ENCODE measurements at regions not wholly inside any gene's neighbourhood (a gene's known extent, or its start where the extent isn't known, plus 50 kb on each side); places are given as distances from the start of the nearest gene placed in this dataset.
"Not testable (repeated sequence)": the region's sequence is repeated elsewhere in the genome, so short reads cannot be mapped to it uniquely, and the experiment has no call there.

DNA sequence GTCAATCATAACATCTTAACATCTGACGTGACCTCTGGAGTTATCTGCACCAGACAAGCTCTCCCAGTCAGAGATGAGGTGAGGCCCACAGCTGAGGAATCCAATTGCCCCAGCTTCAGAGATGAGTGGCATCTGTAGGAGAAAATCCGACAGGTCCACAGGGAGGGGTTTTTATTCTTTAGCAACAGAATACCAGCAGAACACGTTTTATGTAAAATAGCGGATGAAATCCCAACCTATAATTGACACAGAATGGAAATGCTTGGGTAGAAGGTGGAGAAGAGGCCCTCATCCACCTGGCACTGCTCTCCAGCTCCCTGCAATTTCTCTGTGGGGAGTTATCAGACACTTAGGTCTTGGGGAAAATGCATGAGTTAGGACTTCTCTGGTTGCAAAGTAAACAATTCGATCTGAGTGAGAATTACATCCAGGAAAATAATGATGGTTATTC lies 144.2 kb upstream of the NRP1 start:
- peaks cover 0 to 5% (median 0%) of the 10 kb centered on the region in 5 experiments for H3K9me3 ChIP-seq (ENCODE audit: control extremely low read depth in 1 of 5, control insufficient read depth in 4 of 5, insufficient read depth in 2 of 5, low read depth in 1 of 5, low read length in 4 of 5)
- WGBS (ENCODE audit: insufficient coverage): 100% methylated on average over 3 of the region's 5 CpGs
- DNase-seq: no peak
- H3K4me1 ChIP-seq (ENCODE audit: control extremely low read depth in 1 of 4, control insufficient read depth in 4 of 4, insufficient read depth in 4 of 4, low read length in 3 of 4): no peaks in the 10 kb centered on the region
- no peak overlapping the region for H3K4me3 ChIP-seq (ENCODE audit: control insufficient read depth in 1 of 7, extremely low read depth in 1 of 7, insufficient read depth in 4 of 7, low read depth in 2 of 7, low read length in 6 of 7)
- ChIA-PET POLR2A (no interaction called here), CTCF (interaction anchor here (1.0 kb wide), 1 partner anchor 10 kb away, joined by 3 read pairs; no protein-coding TSS in a partner anchor)
- H3K27me3 ChIP-seq (replicated peaks in 2 of 5; ENCODE audit: control insufficient read depth in 4 of 5, insufficient read depth in 5 of 5, low read length in 4 of 5): peaks cover 0 to 6% (median 0%) of the 10 kb centered on the region in 5 experiments
- no peaks in the 10 kb centered on the region for H3K36me3 ChIP-seq (ENCODE audit: control insufficient read depth in 4 of 4, insufficient read depth in 4 of 4, low read length in 3 of 4)
- no peak overlapping the region for H3K27ac ChIP-seq (ENCODE audit: insufficient read depth in 1 of 2, low read depth in 1 of 2, low read length in 2 of 2, poor library complexity in 1 of 2, severe bottlenecking in 2 of 2)

DNA sequence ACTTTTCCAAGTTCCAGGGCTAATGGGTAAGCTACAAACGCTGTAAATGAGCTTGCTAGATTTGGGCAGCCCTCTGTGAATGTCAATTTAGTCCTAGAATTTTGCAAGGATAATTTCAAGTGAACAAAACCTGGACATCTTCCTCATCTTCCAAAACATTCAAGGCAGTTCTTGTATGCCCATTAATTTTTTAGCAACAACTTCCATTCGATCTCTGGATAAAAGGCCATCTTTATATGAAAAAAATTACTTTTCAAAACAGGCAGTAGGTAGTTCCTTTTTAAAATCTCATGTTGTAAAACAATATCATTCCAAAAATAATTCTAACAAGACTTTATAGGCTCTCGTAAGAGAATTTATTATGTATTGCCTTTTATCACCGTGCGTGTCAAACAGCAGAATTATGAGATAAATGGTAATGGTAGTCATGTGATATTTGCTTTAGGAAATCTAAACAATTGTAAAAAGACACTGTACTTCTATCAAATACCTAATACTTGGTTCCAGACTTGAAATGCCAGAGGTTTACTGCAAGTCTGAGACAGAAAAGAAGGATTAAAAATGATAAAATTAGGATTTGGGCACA lies 143.7 kb upstream of the NRP1 start:
- CTCF ChIA-PET: interaction anchor here (1.0 kb wide), 1 partner anchor 10 kb away, joined by 3 read pairs; no protein-coding TSS in a partner anchor
- no CpG with 5 or more reads among the region's 5 CpGs for WGBS (ENCODE audit: insufficient coverage)
- no peaks in the 10 kb centered on the region for H3K36me3 ChIP-seq (ENCODE audit: control insufficient read depth in 4 of 4, insufficient read depth in 4 of 4, low read length in 3 of 4)

DNA sequence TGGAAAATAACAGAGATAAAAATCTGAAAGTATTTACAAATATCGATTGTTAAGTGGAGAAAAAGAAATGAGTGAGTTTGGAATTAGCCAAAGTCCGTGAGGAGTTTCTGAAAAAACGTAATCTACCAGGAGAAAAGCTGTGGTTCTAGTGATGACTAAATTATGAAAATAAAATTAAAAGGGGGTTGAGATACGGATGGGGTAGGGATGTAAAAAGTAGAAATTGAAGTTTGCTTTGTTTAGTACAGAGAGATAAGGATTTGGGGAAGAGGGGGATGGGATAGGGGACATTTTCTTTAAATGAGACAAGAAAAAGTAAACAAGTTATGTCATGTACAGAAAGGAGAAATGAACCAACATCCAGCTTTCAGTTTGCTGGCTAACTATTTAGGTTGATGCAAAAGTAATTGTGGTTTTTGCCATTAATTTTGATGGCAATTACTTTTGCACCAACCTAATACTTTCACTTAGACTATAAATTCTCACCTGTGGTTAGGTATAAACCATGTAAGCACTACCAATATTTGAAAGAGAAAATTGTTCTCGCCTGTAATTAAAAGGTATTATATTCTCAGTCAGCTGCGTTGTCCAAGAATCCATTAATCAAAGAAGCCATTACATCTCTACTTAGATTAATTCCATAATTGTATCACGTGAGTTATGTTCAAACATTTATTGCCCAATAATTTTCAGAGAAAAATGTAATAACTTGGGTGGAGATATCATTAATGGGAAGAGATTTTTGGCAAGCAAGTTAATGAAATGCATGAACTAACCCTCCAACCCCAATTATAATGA lies 143.0 kb upstream of the NRP1 start:
- H3K4me1 ChIP-seq (ENCODE audit: control extremely low read depth in 1 of 4, control insufficient read depth in 4 of 4, insufficient read depth in 4 of 4, low read length in 3 of 4): no peaks in the 10 kb centered on the region
- no peak overlapping the region for H3K27ac ChIP-seq (ENCODE audit: insufficient read depth in 1 of 2, low read depth in 1 of 2, low read length in 2 of 2, poor library complexity in 1 of 2, severe bottlenecking in 2 of 2)
- no peak for DNase-seq
- peaks cover 0 to 5% (median 0%) of the 10 kb centered on the region in 5 experiments for H3K9me3 ChIP-seq (ENCODE audit: control extremely low read depth in 1 of 5, control insufficient read depth in 4 of 5, insufficient read depth in 2 of 5, low read depth in 1 of 5, low read length in 4 of 5)
- H3K27me3 ChIP-seq (replicated peaks in 2 of 5; ENCODE audit: control insufficient read depth in 4 of 5, insufficient read depth in 5 of 5, low read length in 4 of 5): peaks cover 0 to 3% (median 0%) of the 10 kb centered on the region in 5 experiments
- H3K36me3 ChIP-seq (ENCODE audit: control insufficient read depth in 4 of 4, insufficient read depth in 4 of 4, low read length in 3 of 4): no peaks in the 10 kb centered on the region
- ChIA-PET CTCF (no interaction called here), POLR2A (no interaction called here)
- 85% methylated on average over 4 of the region's 7 CpGs for WGBS (ENCODE audit: insufficient coverage)
- no peak overlapping the region for H3K4me3 ChIP-seq (ENCODE audit: control insufficient read depth in 1 of 7, extremely low read depth in 1 of 7, insufficient read depth in 4 of 7, low read depth in 2 of 7, low read length in 6 of 7)

More for the DNA sequence above, 143.7 kb upstream of the NRP1 start:
- no peak for DNase-seq
- no peak overlapping the region for H3K4me3 ChIP-seq (ENCODE audit: control insufficient read depth in 1 of 7, extremely low read depth in 1 of 7, insufficient read depth in 4 of 7, low read depth in 2 of 7, low read length in 6 of 7)
- peaks cover 0 to 5% (median 0%) of the 10 kb centered on the region in 5 experiments for H3K9me3 ChIP-seq (ENCODE audit: control extremely low read depth in 1 of 5, control insufficient read depth in 4 of 5, insufficient read depth in 2 of 5, low read depth in 1 of 5, low read length in 4 of 5)
- no peaks in the 10 kb centered on the region for H3K4me1 ChIP-seq (ENCODE audit: control extremely low read depth in 1 of 4, control insufficient read depth in 4 of 4, insufficient read depth in 4 of 4, low read length in 3 of 4)
- peaks cover 0 to 6% (median 0%) of the 10 kb centered on the region in 5 experiments for H3K27me3 ChIP-seq (replicated peaks in 2 of 5; ENCODE audit: control insufficient read depth in 4 of 5, insufficient read depth in 5 of 5, low read length in 4 of 5)
- POLR2A ChIA-PET: no interaction called here
- no peak overlapping the region for H3K27ac ChIP-seq (ENCODE audit: insufficient read depth in 1 of 2, low read depth in 1 of 2, low read length in 2 of 2, poor library complexity in 1 of 2, severe bottlenecking in 2 of 2)

DNA sequence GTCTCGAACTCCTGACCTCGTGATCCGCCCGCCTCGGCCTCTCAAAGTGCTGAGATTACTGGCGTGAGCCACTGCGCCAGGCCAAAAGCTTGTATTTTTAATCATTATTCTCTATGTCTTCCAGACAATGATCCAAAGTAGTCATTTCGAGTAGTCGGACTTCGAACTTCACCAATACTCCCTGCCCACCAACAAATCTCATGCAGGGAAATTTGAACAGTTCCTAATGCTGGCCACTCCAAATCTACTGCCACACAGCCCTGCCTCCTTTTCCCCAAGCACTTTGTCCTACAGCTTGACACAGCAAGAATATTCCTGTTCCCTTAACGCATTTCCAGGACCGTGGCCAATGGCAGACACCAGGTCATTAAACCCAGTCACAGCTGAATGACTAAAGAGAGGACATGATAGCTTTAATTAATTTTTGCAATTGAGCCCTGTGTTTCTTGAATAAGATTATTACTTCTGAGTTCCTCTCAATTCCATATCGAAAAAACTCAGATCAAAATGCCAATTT lies 142.3 kb upstream of the NRP1 start:
- 92% methylated on average over 8 of the region's 13 CpGs for WGBS (ENCODE audit: insufficient coverage)
- Histone ChIP-seq H3K4me3 (ENCODE audit: control insufficient read depth in 1 of 7, extremely low read depth in 1 of 7, insufficient read depth in 4 of 7, low read depth in 2 of 7, low read length in 6 of 7) (no peak overlapping the region), H3K9me3 (ENCODE audit: control extremely low read depth in 1 of 5, control insufficient read depth in 4 of 5, insufficient read depth in 2 of 5, low read depth in 1 of 5, low read length in 4 of 5) (peaks cover 0 to 5% (median 0%) of the 10 kb centered on the region in 5 experiments), H3K4me1 (ENCODE audit: control extremely low read depth in 1 of 4, control insufficient read depth in 4 of 4, insufficient read depth in 4 of 4, low read length in 3 of 4) (no peaks in the 10 kb centered on the region), H3K27ac (ENCODE audit: insufficient read depth in 1 of 2, low read depth in 1 of 2, low read length in 2 of 2, poor library complexity in 1 of 2, severe bottlenecking in 2 of 2) (no peak overlapping the region), H3K36me3 (ENCODE audit: control insufficient read depth in 4 of 4, insufficient read depth in 4 of 4, low read length in 3 of 4) (no peaks in the 10 kb centered on the region), H3K27me3 (replicated peaks in 2 of 5; ENCODE audit: control insufficient read depth in 4 of 5, insufficient read depth in 5 of 5, low read length in 4 of 5) (peaks cover 0 to 3% (median 0%) of the 10 kb centered on the region in 5 experiments)
- no peak for DNase-seq
- POLR2A ChIA-PET: no interaction called here
- CTCF ChIA-PET: no interaction called here

DNA sequence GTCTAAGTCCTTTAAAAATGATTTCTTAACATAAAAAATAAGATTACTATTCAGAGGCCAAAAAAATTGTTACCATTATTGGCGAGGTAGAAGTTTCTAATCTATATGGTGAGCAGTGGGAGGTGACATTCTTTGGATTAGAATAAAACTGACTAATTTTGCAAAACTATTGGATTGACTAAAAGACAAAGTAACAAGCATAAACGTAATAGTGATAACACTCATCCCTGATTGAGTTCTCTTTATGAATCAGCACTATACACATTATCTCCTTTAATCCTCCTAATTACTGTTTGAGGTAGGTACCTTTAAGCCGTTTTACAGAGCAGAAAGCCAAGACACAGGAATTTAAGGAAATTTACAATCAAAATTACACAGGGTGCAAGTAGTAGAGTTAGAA lies 139.2 kb upstream of the NRP1 start:
- 100% methylated on average over 1 of the region's 3 CpGs for WGBS (ENCODE audit: insufficient coverage)
- no peaks in the 10 kb centered on the region for H3K36me3 ChIP-seq (ENCODE audit: control insufficient read depth in 4 of 4, insufficient read depth in 4 of 4, low read length in 3 of 4)
- CTCF ChIA-PET: no interaction called here
- no peak for DNase-seq
- no peak overlapping the region for H3K4me3 ChIP-seq (ENCODE audit: control insufficient read depth in 1 of 7, extremely low read depth in 1 of 7, insufficient read depth in 4 of 7, low read depth in 2 of 7, low read length in 6 of 7)
- no peak overlapping the region for H3K27ac ChIP-seq (ENCODE audit: insufficient read depth in 1 of 2, low read depth in 1 of 2, low read length in 2 of 2, poor library complexity in 1 of 2, severe bottlenecking in 2 of 2)
- no peaks in the 10 kb centered on the region for H3K4me1 ChIP-seq (ENCODE audit: control extremely low read depth in 1 of 4, control insufficient read depth in 4 of 4, insufficient read depth in 4 of 4, low read length in 3 of 4)
- POLR2A ChIA-PET: no interaction called here
- no peaks in the 10 kb centered on the region for H3K9me3 ChIP-seq (ENCODE audit: control extremely low read depth in 1 of 5, control insufficient read depth in 4 of 5, insufficient read depth in 2 of 5, low read depth in 1 of 5, low read length in 4 of 5)
- peaks cover 0 to 3% (median 0%) of the 10 kb centered on the region in 5 experiments for H3K27me3 ChIP-seq (replicated peaks in 2 of 5; ENCODE audit: control insufficient read depth in 4 of 5, insufficient read depth in 5 of 5, low read length in 4 of 5)

DNA sequence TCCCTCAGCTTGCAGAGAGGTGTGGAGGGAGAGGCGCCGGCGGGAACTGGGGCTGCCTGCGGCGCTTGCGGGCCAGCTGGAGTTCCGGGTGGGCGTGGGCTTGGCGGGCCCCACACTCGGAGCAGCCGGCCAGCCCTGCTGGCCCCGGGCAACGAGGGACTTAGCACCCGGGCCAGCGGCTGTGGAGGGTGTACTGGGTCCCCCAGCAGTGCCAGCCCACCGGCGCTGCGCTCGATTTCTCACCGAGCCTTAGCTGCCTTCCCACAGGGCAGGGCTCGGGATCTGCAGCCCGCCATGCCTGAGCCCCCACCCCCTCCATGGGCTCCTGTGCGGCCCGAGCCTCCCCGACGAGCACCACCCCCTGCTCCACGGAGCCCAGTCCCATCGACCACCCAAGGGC lies 133.5 kb upstream of the NRP1 start:
- DNase-seq; H3K4me1 ChIP-seq (ENCODE audit: control extremely low read depth in 1 of 4, control insufficient read depth in 4 of 4, insufficient read depth in 4 of 4, low read length in 3 of 4); POLR2A ChIA-PET; H3K27me3 ChIP-seq (replicated peaks in 2 of 5; ENCODE audit: control insufficient read depth in 4 of 5, insufficient read depth in 5 of 5, low read length in 4 of 5); H3K9me3 ChIP-seq (ENCODE audit: control extremely low read depth in 1 of 5, control insufficient read depth in 4 of 5, insufficient read depth in 2 of 5, low read depth in 1 of 5, low read length in 4 of 5); H3K4me3 ChIP-seq (ENCODE audit: control insufficient read depth in 1 of 7, extremely low read depth in 1 of 7, insufficient read depth in 4 of 7, low read depth in 2 of 7, low read length in 6 of 7); H3K27ac ChIP-seq (ENCODE audit: insufficient read depth in 1 of 2, low read depth in 1 of 2, low read length in 2 of 2, poor library complexity in 1 of 2, severe bottlenecking in 2 of 2); CTCF ChIA-PET; H3K36me3 ChIP-seq (ENCODE audit: control insufficient read depth in 4 of 4, insufficient read depth in 4 of 4, low read length in 3 of 4): not testable (repeated sequence)
- WGBS (ENCODE audit: insufficient coverage): 96% methylated on average over 16 of the region's 28 CpGs

DNA sequence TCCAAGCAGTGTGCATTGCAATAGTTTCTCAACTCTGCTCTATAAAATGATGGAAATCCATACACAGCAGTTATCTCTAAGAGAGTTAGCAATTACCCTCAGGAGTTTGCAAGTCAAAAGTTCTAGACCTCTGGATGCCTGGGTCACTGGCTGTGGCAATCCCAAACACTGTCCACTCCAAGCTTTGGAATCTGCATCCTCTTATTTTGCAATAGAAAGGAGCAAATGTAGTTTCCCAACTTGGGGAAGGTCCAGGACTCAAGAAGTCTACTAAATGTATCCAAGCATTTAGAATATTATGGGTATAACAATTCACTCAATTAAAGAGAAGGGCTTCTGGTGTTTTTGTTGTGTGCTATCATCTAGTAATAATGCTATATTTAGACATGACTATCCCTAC lies 131.3 kb upstream of the NRP1 start:
- H3K36me3 ChIP-seq (ENCODE audit: control insufficient read depth in 4 of 4, insufficient read depth in 4 of 4, low read length in 3 of 4): no peaks in the 10 kb centered on the region
- H3K27me3 ChIP-seq (replicated peaks in 2 of 5; ENCODE audit: control insufficient read depth in 4 of 5, insufficient read depth in 5 of 5, low read length in 4 of 5): no peaks in the 10 kb centered on the region
- no peaks in the 10 kb centered on the region for H3K4me1 ChIP-seq (ENCODE audit: control extremely low read depth in 1 of 4, control insufficient read depth in 4 of 4, insufficient read depth in 4 of 4, low read length in 3 of 4)
- no peak overlapping the region for H3K4me3 ChIP-seq (ENCODE audit: control insufficient read depth in 1 of 7, extremely low read depth in 1 of 7, insufficient read depth in 4 of 7, low read depth in 2 of 7, low read length in 6 of 7)
- H3K9me3 ChIP-seq (ENCODE audit: control extremely low read depth in 1 of 5, control insufficient read depth in 4 of 5, insufficient read depth in 2 of 5, low read depth in 1 of 5, low read length in 4 of 5): no peaks in the 10 kb centered on the region
- H3K27ac ChIP-seq (ENCODE audit: insufficient read depth in 1 of 2, low read depth in 1 of 2, low read length in 2 of 2, poor library complexity in 1 of 2, severe bottlenecking in 2 of 2): no peak overlapping the region
- DNase-seq: no peak
- ChIA-PET POLR2A (no interaction called here), CTCF (no interaction called here)

All from common myeloid progenitor, CD34-positive (primary cell).